A673 (cell line): ENCODE measurements at regions not wholly inside any gene's neighbourhood (a gene's known extent, or its start where the extent isn't known, plus 50 kb on each side); places are given as distances from the start of the nearest gene placed in this dataset.

Experiments
- CTCF ChIP-seq: fragments of 300-800, 200-600 bp; sonication (generic); conservative IDR thresholded peaks from 2 replicates; pipeline ENCODE4 v1.5.1; 2017; ENCODE audit warnings: low read depth, mild to moderate bottlenecking, antibody characterized with exemption, low read length, moderate library complexity, mixed read lengths
- EZH2 ChIP-seq: fragments of 200-600 bp; sonication (generic); IDR thresholded peaks from 2 replicates; pipeline ENCODE4 v1.6.1; 2017; ENCODE audit warnings: borderline replicate concordance, low read depth, mild to moderate bottlenecking, mixed read lengths, antibody characterized with exemption, low read length; ENCODE audit not compliant: poor library complexity, severe bottlenecking

GRCh38 chr10:4046030-4046429 is 261.0 kb upstream of the KLF6 start:
- TF ChIP-seq CTCF (no peak), EZH2 (no peak)
